CD4-positive, alpha-beta T cell treated with Interleukin-12 subunit alpha and Interleukin-12 subunit beta, for 1 hour (primary cell): ENCODE measurements at regions not wholly inside any gene's neighbourhood (a gene's known extent, or its start where the extent isn't known, plus 50 kb on each side); places are given as distances from the start of the nearest gene placed in this dataset.

Experiments used
- DNase-seq: peaks from one replicate; pipeline ENCODE4 v3.0.0-alpha.2; 2020

DNA sequence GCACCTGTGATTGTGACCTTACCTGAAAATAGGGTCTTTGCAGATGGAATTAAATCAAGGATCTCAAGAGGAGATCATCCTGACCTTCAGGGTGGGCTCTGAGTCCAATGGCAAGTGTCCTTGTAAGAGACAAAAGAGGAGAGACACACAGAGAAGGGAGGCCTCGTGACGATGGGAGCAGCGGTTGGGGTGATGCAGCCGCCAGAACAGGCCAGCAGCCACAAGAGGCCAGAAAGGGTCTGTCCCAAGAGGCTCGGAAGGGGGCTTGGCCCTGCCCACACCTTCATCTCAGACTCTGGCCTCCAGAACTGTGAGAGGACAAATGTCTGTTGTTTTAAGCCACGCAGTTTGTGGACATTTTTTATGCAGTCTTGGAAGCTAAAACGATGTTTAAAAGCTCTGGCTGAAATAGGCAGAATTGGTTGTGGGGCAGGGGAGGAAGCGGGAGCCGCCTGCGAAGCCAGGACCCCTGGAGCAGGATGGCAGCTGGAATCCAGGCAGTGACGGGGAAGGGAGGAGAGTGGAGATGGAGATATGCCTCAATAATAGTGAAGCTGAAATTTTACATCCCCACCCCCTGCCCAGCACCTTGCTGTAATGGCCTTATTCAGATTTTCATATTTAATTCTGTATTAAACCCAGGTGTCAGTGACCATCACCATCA lies 216.4 kb downstream of the ANKRD60 start:
- DNase-seq, result no peak

DNA sequence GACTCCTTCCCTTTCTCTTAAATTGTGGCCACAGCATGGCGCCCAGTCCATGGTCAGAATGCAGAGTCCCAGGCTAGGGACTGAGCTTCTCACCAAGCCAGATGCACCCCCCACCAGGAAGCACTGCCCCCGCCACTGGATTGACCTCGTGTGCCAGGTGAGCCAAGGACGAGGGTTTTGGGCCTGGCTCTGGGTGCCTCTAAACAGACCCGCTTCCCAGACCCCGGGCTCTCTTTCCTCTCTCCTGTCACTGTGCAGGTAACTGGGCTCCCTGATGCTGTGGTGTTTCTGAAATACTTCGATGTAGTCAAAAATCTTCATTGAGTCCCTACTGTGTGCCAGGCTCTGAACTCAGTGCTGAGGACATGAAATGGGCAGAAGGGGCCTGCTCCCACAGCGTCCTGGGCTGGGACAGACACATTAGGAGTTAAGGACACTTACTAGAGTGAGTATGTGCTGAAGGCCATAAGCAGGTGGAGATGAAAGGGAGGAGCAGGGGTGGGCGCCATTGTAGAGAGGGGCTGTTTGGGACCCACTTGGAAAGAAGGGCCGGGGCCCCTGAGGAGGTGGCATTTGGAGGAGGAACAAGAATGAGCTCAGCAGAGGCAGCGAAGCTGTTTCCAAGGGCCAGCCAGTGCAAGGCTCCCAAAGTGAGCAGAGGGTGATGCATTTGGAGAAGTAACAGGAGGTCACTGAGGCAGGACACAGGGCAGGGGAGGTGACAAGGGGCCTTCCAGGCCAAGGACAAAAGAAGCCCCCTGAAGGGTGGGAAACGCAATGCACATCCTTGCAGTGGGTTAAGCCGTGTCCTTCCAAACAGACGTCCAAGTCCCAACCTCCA lies 217.1 kb downstream of the ANKRD60 start:
- no peak for DNase-seq

- DNase-seq, result no peak
Observed at GRCh38 chr20:58010666-58011065, 217.8 kb downstream of the ANKRD60 start.

GRCh38 chr20:58010186-58010585 lies 218.3 kb downstream of the ANKRD60 start:
- DNase-seq, result no peak

DNA sequence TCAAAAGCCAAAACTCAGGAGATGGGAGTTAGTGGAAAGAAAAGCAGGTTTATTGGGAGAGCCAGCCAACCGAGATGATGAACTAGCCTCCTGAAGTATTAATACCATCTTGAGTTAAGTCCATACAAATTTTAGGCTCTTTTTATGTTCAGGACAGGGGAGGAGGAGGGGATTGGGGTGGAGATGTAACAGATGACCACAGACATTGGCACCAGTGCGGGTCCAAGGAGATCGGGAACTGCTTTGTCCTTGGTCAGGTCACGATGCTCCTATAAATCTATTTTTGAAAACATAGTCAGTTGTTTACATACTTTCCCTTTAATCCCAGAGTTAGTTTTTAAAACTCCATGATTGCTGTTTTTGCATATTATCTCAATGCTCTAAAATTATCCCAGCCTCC lies 219.6 kb downstream of the ANKRD60 start:
- no peak for DNase-seq

- no peak for DNase-seq
Observed at GRCh38 chr20:58008413-58008812, 220.0 kb downstream of the ANKRD60 start.

DNA sequence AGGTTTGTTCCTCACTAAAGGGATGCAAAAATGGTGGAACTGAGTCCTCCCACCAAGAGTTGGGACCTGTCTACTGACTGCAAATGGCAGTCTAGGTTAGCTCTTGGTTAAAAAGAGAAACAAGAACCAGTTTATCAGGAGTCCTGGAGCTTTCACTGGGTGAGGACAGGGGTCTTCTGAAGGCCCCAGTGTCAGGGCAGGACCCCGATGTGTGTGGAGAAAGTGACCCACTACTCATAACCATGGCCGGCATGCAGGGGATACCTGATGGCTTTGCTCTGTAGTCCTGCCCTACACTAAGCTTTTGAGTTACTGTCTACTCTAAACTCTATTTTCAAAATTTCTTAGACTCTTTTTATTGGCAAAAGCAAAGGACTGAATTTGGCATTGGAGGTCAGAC lies 220.5 kb downstream of the ANKRD60 start:
- DNase-seq, result no peak

DNA sequence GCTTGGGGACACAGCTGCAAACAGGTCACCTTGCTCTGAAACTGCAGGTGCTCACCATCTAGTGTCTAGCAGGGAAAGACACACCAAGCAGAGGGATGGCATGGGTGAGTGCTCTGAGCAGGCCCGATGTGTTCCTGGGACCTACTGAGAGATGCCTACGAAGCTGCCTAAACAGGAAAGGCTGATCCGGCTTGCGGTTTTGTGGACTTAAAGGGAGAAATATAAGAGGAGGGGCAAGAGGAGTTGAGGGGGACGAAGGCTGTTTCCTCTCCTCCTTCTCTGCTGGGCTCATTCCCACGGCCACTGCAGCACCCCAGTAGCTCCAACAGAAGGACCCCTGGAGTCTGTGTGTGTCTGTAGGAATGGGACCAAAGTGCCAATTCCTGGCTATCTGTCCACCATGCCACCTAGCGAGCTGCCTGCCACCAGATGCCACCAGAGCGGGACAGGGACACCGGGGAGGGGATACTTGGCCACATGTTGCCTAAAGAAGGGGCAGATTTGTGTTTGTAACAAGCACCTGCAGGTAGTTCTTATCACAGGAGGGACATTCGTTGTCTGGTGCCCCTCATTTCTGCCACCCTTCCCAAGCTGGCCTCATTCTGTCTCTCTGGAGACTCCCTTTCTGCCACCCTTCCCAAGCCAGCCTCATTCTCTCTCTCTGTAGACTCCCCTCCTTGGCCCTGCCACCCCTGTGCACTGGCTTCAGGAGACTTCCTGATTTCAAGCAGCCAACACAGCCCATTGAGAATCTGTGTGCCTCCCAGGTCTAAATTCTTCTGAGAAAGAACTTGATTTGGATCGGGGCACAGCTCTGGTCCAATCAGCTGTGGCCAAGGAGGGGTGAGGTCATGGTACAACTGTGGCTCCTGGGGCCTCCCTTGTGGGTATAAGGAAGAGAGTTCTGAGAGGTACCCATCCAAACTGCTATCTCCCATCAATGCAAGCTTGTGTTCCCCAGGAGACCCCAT lies 221.8 kb downstream of the ANKRD60 start:
- no peak for DNase-seq

DNA sequence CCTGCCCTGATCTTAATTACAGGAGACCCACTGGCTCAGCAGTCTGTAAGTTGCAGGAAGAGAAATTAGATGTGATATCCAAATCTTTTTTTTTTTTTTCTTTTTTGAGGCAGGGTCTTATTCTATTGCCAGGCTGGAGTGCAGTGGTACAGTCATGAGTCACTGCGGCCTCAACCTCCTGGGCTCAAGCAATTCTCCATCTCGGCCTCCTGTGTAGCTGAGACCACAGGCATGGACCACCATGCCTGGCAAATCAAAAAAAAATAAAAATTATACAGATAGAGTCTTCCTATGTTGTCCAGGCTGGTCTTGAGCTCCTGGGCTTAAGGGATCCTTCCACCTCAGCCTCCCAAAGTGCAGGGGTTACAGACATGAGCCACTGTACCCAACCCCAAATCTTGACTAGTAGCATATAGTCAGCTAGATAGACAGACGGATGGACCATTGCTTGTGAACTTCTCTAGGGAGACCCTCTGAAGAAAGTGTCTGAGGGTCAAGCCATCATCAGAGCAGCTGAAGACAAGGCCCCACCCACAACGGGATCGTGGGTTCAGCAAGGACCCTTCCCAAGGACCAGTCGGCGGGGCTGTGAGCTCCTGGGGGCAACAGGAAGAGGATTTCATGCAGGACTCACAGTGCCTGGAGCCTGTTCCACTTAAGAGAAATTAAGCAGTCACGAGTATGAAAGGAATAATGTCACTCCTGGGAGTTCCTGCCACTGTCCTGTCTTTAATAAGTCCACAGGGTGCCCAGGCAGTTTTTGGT lies 222.7 kb downstream of the ANKRD60 start:
- DNase-seq, result no peak

- DNase-seq, result no peak
Observed at GRCh38 chr20:58004900-58005299, 223.6 kb downstream of the ANKRD60 start.

DNA sequence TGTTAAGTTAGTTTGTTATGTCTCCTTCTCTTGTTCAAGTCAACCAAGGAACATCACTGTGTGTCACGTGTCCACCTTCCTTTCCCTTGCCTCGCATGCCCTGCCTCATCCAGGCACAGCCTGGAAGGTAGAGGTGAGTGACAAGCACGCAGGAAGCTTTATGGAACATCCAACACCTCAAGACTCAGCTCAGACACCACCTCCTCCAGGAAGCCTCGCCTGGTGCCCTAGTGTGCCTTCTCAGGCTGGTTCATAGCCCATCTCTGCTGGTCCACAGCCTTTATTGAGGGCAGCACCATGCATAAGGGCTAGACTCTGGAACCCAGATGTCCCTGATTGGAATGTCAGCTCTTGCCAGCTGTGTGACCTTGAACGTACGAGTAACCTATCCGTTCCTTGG lies 224.3 kb downstream of the ANKRD60 start:
- no peak for DNase-seq

DNA sequence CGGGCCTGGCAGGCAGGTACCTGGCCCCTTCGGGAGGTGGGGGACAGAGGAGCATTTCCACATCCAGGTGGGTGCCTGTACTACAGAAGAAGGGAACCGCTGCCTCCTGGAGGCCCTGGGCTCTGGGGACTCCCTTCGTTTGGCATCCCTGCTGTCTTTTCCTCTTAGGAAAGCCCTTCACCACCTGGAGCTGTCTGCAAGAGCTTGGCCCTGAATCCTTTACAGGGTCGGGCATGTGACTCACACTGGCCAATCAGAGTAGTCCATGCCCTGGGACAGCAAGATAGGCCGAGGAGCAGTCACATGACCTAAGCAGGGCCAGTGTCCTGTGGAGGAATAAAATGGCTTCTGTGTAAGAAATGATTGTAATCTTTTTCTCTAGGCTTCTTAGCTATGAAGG lies 224.9 kb downstream of the ANKRD60 start:
- no peak for DNase-seq

DNA sequence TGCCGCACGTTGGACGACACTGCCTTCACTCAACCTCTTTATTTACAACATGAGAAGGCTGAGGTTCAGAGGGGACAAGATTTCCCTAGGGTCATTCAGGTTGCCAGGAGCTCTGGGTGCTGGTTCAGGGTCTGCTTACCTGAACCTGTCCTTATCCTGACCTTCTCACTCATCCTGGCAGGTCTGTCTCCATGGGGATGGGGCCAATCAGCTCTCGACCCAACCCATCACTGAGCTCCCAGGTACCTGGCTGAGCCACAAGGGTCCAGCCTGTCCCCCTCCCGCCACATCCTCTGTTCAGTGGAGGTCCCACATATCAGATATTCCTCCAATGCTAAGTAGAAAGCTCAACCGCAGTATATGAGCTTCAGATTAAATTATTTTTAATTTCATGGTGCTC lies 225.6 kb downstream of the ANKRD60 start:
- DNase-seq, result no peak

- no peak for DNase-seq
Observed at GRCh38 chr20:58001946-58002345, 226.5 kb downstream of the ANKRD60 start.

DNA sequence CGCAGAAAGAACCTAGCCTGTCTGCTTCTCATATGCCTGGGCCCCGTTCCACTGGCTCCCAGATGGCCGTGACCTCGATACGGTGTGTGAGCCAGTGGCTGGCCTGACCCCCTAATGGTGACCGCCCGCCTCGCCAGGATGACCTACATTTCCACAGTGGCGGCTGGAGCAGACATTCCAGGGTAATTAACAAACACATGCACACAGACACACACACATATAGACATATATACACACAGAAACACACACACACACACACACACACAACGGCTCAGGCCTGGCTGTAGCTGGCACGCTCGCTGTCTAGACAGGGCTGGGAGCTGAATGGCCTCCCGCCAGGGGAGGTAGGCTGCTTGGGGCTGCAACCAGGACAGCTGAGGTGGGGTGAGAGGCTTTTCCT lies 227.1 kb downstream of the ANKRD60 start:
- no peak for DNase-seq

DNA sequence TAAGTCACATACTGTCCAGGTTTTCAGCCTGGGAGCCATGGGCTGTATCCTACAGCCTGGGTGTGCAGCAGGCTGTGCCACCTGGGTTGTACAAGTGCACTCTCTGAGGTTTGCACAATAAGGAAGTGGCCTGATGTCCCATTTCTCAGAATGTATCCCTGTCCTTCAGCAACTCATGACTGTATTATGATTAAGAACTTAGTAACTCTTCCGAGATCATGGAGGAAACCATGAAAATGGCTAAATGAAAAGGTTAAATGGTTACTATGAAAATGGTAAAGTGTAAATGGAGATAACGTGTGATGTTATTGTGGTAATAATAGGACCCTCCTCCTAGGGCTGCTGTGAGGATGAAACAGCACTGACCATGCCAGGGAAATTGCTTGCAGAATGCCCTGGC lies 227.6 kb downstream of the ANKRD60 start:
- DNase-seq, result no peak

DNA sequence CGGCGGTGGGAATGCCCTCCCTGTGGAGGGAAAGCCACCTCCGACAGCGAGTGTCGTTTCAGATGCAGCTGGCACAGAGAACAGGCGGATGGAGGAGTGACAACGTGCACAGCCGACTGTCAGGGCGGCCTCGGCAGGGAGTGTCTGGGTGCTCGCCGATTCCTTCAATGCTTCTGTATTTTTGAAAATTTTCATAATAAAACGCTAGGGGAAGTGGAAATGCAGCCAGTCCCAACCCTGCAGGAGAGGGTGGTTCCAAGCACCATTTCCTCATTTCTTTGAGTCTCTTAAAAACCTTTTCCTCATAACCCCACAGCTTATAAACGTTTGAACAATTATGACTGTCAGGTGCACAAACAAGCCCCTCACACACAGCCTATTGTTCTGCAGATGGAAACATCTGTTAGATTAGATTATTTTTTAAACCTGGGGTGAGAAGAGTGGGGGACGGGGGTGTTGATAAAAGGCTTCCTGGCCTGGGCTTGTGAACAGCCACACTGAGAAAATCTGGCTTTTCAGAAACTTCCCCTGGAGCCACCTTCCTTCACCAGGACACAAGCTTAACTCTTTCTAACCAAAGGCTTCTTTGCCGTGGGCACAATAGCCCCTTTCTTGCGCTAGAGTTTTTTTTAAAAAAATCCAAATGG lies 228.9 kb downstream of the ANKRD60 start:
- DNase-seq, result peak; percentile 4

- DNase-seq, result no peak
Observed at GRCh38 chr20:57998981-57999464, 229.4 kb downstream of the ANKRD60 start.

DNA sequence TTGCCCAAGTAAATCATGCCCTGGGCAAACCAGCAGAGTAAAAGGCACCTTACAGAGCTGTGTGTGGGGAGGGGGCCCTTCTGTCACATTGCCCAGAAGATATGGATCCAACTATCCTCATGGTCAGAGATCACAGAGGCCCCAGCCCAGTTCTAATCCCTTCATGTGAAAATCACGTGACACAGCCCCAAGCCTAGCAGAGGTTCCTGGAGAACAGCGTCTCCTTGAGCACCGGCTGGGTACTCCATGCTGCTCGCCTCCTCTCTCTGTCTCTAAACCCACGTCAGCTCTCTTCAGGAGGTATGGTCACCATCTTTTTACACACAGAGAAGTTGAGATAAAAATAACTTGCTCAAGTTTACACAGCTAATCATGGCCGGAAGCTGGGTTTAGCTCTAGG lies 230.2 kb downstream of the ANKRD60 start:
- no peak for DNase-seq

DNA sequence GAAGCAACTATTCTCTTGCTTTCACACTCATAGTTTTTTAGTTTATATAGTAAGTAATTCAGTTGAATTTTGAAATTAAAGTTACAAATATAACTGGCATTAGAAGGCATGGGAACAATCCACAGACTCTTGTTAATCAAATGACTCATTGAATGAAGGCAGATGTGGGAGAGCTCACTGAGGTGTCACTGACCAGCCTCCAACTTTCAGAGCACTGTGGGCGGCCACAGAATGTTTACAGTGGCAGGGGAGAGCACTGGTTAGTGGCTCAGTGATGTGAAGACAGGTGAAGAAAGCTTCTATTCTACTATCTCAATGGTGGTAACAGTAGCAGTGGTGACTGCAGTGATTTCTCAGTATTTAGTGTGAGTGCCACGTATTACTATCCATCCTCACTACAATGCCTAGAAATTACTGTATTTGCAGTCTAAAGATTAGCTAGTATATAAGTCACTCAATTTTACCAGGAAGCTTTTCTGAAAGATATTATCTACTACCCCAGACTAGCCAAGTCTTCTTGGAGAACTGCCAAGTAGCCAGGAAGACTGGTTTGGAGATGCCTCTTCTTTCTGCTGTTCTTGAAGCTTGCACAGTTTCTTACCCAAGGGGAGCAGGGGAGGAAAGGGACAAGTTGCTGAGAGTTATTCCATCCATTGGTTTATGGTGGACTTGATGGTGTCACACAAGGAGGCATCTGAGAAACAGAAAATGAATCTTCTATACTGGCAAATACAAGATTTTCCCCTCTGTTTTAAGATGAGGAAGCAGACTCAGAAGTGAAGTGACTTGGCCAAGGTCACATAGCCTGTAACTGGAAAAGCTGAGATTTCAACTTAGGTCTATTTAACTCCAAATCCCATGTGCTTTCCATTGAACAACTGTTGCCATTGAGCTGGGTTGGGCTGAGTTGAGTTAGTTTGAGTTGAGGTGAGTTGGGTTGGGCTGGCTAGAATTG lies 231.2 kb downstream of the ANKRD60 start:
- DNase-seq, result no peak

DNA sequence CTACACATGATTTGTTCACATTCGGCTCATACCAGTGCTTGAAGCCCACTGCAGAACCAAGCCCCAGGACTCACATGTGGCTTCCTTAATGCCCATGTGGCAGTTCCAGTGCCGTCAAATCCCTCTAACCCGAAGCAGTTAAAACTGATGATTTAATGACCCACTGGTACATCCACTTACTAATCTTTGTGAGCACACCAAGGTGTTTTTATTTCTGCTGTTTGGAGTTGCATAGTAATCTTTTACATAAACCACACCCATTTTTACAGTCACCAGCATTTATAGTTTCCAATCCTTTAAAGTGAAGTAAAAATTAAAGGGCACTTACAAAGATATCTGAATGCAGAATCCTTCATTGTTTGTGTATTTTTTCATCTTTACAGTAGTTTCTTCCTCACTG lies 232.0 kb downstream of the ANKRD60 start:
- no peak for DNase-seq
